ENCODE measurements at regions not wholly inside any gene's neighbourhood (a gene's known extent, or its start where the extent isn't known, plus 50 kb on each side); places are given as distances from the start of the nearest gene placed in this dataset.

GRCh38 chr11:64500176-64501013, 55.3 kb upstream of the SLC22A11 start:
- H3K27ac Mint-ChIP-seq: no peak overlapping the region

GRCh38 chr11:64501500-64502427, 54.0 kb upstream of the SLC22A11 start:
- peaks cover 6% of the 10 kb centered on the region for H3K36me3 Mint-ChIP-seq (ENCODE audit: low read depth)
- peaks cover 21% of the 10 kb centered on the region for H3K4me1 Mint-ChIP-seq (ENCODE audit: low read depth)
- no peak overlapping the region for H3K27ac Mint-ChIP-seq
- peaks cover 18% of the 10 kb centered on the region for H3K9me3 Mint-ChIP-seq
- intact Hi-C loops (cut with micrococcal nuclease): no loop called here
- H3K27me3 Mint-ChIP-seq: peaks cover 2% of the 10 kb centered on the region
- no peak overlapping the region for H3K4me3 Mint-ChIP-seq

More at GRCh38 chr11:64500176-64501013, 55.3 kb upstream of the SLC22A11 start:
- Mint-ChIP-seq H3K4me1 (ENCODE audit: low read depth) (peaks cover 21% of the 10 kb centered on the region), H3K9me3 (peaks cover 13% of the 10 kb centered on the region), H3K27me3 (no peaks in the 10 kb centered on the region), H3K36me3 (ENCODE audit: low read depth) (peaks cover 6% of the 10 kb centered on the region), H3K4me3 (no peak overlapping the region)
- intact Hi-C loops (cut with micrococcal nuclease): no loop called here

GRCh38 chr11:64502634-64503033, 53.1 kb upstream of the SLC22A11 start:
- intact Hi-C loops (cut with micrococcal nuclease): no loop called here
- peaks cover 6% of the 10 kb centered on the region for H3K36me3 Mint-ChIP-seq (ENCODE audit: low read depth)
- H3K27ac Mint-ChIP-seq: no peak overlapping the region
- H3K27me3 Mint-ChIP-seq: peaks cover 2% of the 10 kb centered on the region
- peaks cover 21% of the 10 kb centered on the region for H3K4me1 Mint-ChIP-seq (ENCODE audit: low read depth)
- no peak overlapping the region for H3K4me3 Mint-ChIP-seq
- peaks cover 18% of the 10 kb centered on the region for H3K9me3 Mint-ChIP-seq

GRCh38 chr11:64503186-64503753, 52.5 kb upstream of the SLC22A11 start:
- Mint-ChIP-seq H3K4me3 (no peak overlapping the region), H3K4me1 (ENCODE audit: low read depth) (peaks cover 15% of the 10 kb centered on the region), H3K9me3 (peaks cover 18% of the 10 kb centered on the region), H3K27ac (no peak overlapping the region), H3K36me3 (ENCODE audit: low read depth) (peaks cover 6% of the 10 kb centered on the region), H3K27me3 (peaks cover 2% of the 10 kb centered on the region)
- intact Hi-C loops (cut with micrococcal nuclease): no loop called here

GRCh38 chr11:64504999-64505398, 50.7 kb upstream of the SLC22A11 start:
- Mint-ChIP-seq H3K27me3 (peaks cover 2% of the 10 kb centered on the region), H3K4me1 (ENCODE audit: low read depth) (peaks cover 4% of the 10 kb centered on the region), H3K36me3 (ENCODE audit: low read depth) (peaks cover 6% of the 10 kb centered on the region), H3K9me3 (peaks cover 18% of the 10 kb centered on the region), H3K27ac (no peak overlapping the region), H3K4me3 (no peak overlapping the region)
- intact Hi-C loops (cut with micrococcal nuclease): no loop called here
